ENCODE measurements at regions not wholly inside any gene's neighbourhood (a gene's known extent, or its start where the extent isn't known, plus 50 kb on each side); places are given as distances from the start of the nearest gene placed in this dataset.
"Not testable (repeated sequence)": the region's sequence is repeated elsewhere in the genome, so short reads cannot be mapped to it uniquely, and the experiment has no call there.

- DNase-seq, result peak in 3 of 4 experiments; percentile 14 to 50 (median 49)
These were observed 266.1 kb downstream of the CGGBP1 start, which contains the start of gene HTR1F for GRCh38 chr3:87792534-87793336. Gene HTR1F (plus strand): TSS chr3:87792706.

- DNase-seq, result no peak
These were observed 266.6 kb downstream of the CGGBP1 start for GRCh38 chr3:87792198-87792533.

GRCh38 chr3:87791248-87792027 is 267.4 kb downstream of the CGGBP1 start:
- DNase-seq, result no peak

GRCh38 chr3:87789049-87789448 is 269.8 kb downstream of the CGGBP1 start:
- not testable (repeated sequence) for DNase-seq

- no peak for DNase-seq
These were observed 270.3 kb downstream of the CGGBP1 start for GRCh38 chr3:87788516-87788915.

- peak; percentile 45 to 93 (median 70) for DNase-seq
These were observed 278.0 kb downstream of the CGGBP1 start for GRCh38 chr3:87780811-87781210.

- DNase-seq, result peak in 2 of 4 experiments; percentile 40 to 50
These were observed 279.9 kb downstream of the CGGBP1 start for GRCh38 chr3:87778876-87779275.

GRCh38 chr3:87771337-87772192 is 287.2 kb downstream of the CGGBP1 start:
- peak; percentile 49 to 77 (median 71) for DNase-seq

GRCh38 chr3:87766721-87767120 is 292.1 kb downstream of the CGGBP1 start:
- DNase-seq, result no peak

GRCh38 chr3:87765256-87765655 is 293.5 kb downstream of the CGGBP1 start:
- no peak for DNase-seq

GRCh38 chr3:87761795-87762194 is 297.0 kb downstream of the CGGBP1 start:
- no peak for DNase-seq

- no peak for DNase-seq
These were observed 297.5 kb downstream of the CGGBP1 start for GRCh38 chr3:87761341-87761740.

GRCh38 chr3:87756616-87757015 is 302.2 kb downstream of the CGGBP1 start:
- no peak for DNase-seq

- no peak for DNase-seq
These were observed 303.0 kb downstream of the CGGBP1 start for GRCh38 chr3:87755852-87756251.

GRCh38 chr3:87742250-87742649 is 316.6 kb downstream of the CGGBP1 start:
- DNase-seq, result no peak

GRCh38 chr3:87740894-87741293 is 317.9 kb downstream of the CGGBP1 start:
- not testable (repeated sequence) for DNase-seq

- DNase-seq, result not testable (repeated sequence)
These were observed 321.0 kb downstream of the CGGBP1 start for GRCh38 chr3:87737817-87738216.

- DNase-seq, result no peak
These were observed 325.0 kb downstream of the CGGBP1 start for GRCh38 chr3:87733671-87734367.

GRCh38 chr3:87732294-87732693 is 326.5 kb downstream of the CGGBP1 start:
- DNase-seq, result no peak

GRCh38 chr3:87727783-87728182 is 331.0 kb downstream of the CGGBP1 start:
- no peak for DNase-seq

GRCh38 chr3:87719060-87719459 is 339.7 kb downstream of the CGGBP1 start:
- no peak for DNase-seq

- no peak for DNase-seq
These were observed 348.3 kb downstream of the CGGBP1 start for GRCh38 chr3:87710511-87710910.

All from suppressor macrophage (primary cell).